Muscle of leg (tissue), 3 donors: ENCODE measurements at regions not wholly inside any gene's neighbourhood (a gene's known extent, or its start where the extent isn't known, plus 50 kb on each side); places are given as distances from the start of the nearest gene placed in this dataset.

Experiments used
- DNase-seq: peaks from one replicate; pipeline ENCODE4 v3.0.0; 2013
- H3K27ac ChIP-seq: one replicate; pipeline ENCODE4 v1.5.1; 2013; ENCODE audit warnings: mild to moderate bottlenecking, low read length, control low read depth
- H3K27me3 ChIP-seq: one replicate; pipeline ENCODE4 v1.6.1; 2013; ENCODE audit warnings: low read length; ENCODE audit not compliant: control insufficient read depth, insufficient read depth
- H3K36me3 ChIP-seq: one replicate; pipeline ENCODE4 v1.6.1; 2013; ENCODE audit warnings: low read length; ENCODE audit not compliant: control insufficient read depth, insufficient read depth
- H3K4me1 ChIP-seq: one replicate; pipeline ENCODE4 v1.6.1; 2013; ENCODE audit warnings: low read length; ENCODE audit not compliant: control insufficient read depth, insufficient read depth
- H3K4me3 ChIP-seq: one replicate; pipeline ENCODE4 v1.5.1; 2013; ENCODE audit warnings: low read length, control low read depth
- H3K9me3 ChIP-seq: replicated peaks from 2 replicates; pipeline ENCODE4 v1.6.1; 2013; ENCODE audit warnings: low read depth, low read length; ENCODE audit not compliant: control insufficient read depth
- WGBS: methylation state at CpG from one replicate; pipeline ENCODE4 v1.1.5; 2013; ENCODE audit warnings: missing lambda C conversion rate; ENCODE audit not compliant: insufficient coverage; 5-methylcytosine and 5-hydroxymethylcytosine counted together

DNA sequence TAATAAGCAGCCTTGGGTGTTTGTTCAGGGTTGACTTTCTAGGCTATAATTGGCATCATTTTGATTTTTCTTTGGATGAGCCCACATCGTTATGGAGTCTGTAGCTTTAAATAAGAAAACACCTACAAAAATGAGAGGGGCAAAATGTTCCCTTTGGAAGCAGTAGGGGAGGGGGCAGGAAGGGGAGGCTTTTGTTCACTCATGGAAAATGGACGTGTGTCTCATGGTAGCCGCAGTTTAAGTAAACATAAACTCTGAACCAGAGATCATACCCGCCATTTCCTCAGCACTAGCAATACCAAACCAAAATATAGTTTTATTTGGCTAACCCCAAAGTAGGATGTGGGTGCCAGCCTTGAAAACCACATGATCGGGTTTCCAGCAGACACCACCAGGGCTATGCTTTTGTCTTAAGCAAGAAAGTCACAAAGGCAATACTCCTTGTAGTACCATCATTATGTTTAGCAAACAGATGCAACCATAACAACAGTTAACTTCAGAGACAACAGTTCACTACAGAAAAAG is 572.5 kb upstream of the JAG1 start:
- Histone ChIP-seq H3K9me3 (no peaks in the 10 kb centered on the region), H3K27ac (no peak overlapping the region), H3K36me3 (no peaks in the 10 kb centered on the region), H3K4me1 (peaks cover 2% of the 10 kb centered on the region), H3K4me3 (no peak overlapping the region), H3K27me3 (no peaks in the 10 kb centered on the region)
- WGBS: 100% methylated on average over 1 of the region's 5 CpGs
- DNase-seq: no peak

DNA sequence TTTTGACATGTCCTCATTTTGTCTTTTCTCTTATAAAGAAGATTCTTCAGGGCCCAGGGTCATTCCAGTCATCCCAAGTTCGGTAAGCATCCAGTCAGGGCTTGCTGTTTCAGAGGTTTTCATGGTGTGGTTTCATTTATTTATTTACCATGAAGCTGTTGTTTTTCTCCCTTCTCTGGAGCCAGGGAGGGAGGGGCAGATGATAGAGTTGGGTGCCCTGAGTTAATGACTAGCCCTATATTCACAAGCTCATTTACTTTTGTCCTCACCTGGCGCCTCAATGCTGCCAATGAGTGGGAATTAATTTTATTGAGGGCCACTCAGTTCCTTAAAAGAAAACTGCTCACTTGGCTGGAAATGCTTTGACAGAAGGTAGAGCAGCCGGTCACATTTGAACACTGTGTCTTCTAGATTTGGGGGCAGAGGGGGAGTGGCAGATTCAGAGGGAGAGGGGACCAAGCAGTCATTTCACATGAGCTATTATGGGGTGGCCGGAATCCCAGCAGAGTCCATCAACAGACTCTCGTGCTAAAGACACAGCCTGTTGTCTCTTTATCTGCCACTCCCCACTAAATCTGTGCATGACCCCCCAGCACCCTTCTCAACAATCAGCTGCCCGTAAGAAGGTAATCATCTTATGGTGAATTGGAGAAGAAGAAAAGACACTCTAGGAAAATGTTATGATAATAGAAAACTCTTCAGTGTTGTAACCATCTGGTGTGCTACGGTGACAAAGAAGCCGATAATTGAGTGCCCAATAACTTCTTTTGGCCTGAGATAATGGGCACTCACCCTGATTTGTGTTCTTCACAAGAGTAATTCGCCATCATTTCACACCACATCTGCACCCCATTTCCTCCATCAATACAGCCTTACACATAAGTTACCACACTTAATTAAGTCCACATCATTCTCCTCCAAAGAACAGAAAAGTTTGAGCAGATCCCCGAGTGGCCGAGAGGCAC is 573.5 kb upstream of the JAG1 start:
- Histone ChIP-seq H3K27me3 (no peaks in the 10 kb centered on the region), H3K4me3 (no peak overlapping the region), H3K27ac (no peak overlapping the region), H3K36me3 (no peaks in the 10 kb centered on the region), H3K9me3 (no peaks in the 10 kb centered on the region), H3K4me1 (peaks cover 2% of the 10 kb centered on the region)
- WGBS: 66% methylated on average over 6 of the region's 11 CpGs
- DNase-seq: no peak

DNA sequence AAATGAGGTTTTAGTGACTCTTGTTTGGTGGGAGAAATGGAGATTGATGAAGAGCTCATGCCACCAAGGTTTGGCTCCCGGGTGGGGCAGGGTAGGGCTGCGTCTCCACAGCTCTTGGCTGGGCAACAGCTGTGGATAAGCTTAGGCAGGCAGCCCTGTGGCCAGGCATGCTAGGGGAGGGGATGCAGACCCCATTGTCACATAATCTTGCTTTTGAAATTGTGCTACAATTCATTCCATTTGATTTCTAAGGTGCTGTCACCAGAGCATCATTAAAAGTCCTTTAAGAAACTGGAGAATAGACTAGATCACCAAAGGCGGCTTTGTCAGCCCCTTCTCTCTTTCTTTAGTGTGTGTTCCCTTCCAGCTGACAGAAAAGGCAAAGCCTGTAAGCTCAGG is 574.2 kb upstream of the JAG1 start:
- no peak for DNase-seq
- Histone ChIP-seq H3K9me3 (no peaks in the 10 kb centered on the region), H3K36me3 (no peaks in the 10 kb centered on the region), H3K4me1 (peaks cover 2% of the 10 kb centered on the region), H3K27me3 (no peaks in the 10 kb centered on the region), H3K27ac (no peak overlapping the region), H3K4me3 (no peak overlapping the region)
- WGBS: 100% methylated on average over 1 of the region's 3 CpGs

- Histone ChIP-seq H3K4me3 (no peak overlapping the region), H3K36me3 (no peaks in the 10 kb centered on the region), H3K27ac (no peak overlapping the region), H3K27me3 (no peaks in the 10 kb centered on the region), H3K4me1 (peaks cover 2% of the 10 kb centered on the region), H3K9me3 (no peaks in the 10 kb centered on the region)
- DNase-seq: no peak
- 17% methylated on average over 1 of the region's 9 CpGs for whole genome bisulfite sequencing
Observed at GRCh38 chr20:11248687-11249638, 575.2 kb upstream of the JAG1 start.

GRCh38 chr20:11249683-11250082 is 575.9 kb upstream of the JAG1 start:
- Histone ChIP-seq H3K36me3 (no peaks in the 10 kb centered on the region), H3K27ac (no peak overlapping the region), H3K27me3 (no peaks in the 10 kb centered on the region), H3K4me1 (peaks cover 2% of the 10 kb centered on the region), H3K4me3 (no peak overlapping the region), H3K9me3 (no peaks in the 10 kb centered on the region)
- DNase-seq: no peak
- 81% methylated on average over 2 of the region's 2 CpGs for WGBS

GRCh38 chr20:11252447-11252846 is 578.6 kb upstream of the JAG1 start:
- no CpG with 5 or more reads among the region's 1 CpG for WGBS
- no peak for DNase-seq
- H3K27me3 ChIP-seq: no peaks in the 10 kb centered on the region
- no peaks in the 10 kb centered on the region for H3K36me3 ChIP-seq
- H3K27ac ChIP-seq: no peak overlapping the region
- no peaks in the 10 kb centered on the region for H3K9me3 ChIP-seq
- H3K4me1 ChIP-seq: peaks cover 2% of the 10 kb centered on the region
- no peak overlapping the region for H3K4me3 ChIP-seq

- Histone ChIP-seq H3K4me3 (no peak overlapping the region), H3K27me3 (no peaks in the 10 kb centered on the region), H3K36me3 (no peaks in the 10 kb centered on the region), H3K4me1 (no peaks in the 10 kb centered on the region), H3K9me3 (no peaks in the 10 kb centered on the region), H3K27ac (no peak overlapping the region)
- no CpG with 5 or more reads among the region's 1 CpG for WGBS
- DNase-seq: no peak
Observed at GRCh38 chr20:11255455-11255854, 581.7 kb upstream of the JAG1 start.

DNA sequence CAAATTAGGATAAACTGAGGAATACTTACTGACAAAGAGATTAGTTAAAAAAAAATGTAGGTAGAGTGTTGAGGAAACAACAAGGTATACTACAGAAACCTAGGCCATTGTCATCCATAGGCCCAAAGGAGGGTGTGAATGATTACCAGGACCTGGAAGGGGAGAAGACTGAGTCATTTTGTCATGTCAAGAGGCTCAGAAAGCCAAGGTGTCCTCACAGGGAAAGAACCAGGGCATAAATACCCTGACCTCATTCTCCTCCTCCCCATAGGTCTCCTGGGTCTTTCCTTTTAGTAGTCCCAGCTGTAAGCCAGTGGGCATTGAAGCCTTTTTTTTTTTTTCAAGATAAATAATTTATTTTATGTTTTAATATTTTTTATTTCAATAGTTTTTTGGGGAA is 582.1 kb upstream of the JAG1 start:
- no peak for DNase-seq
- Histone ChIP-seq H3K27ac (no peak overlapping the region), H3K27me3 (no peaks in the 10 kb centered on the region)

GRCh38 chr20:11260611-11261010 is 586.8 kb upstream of the JAG1 start:
- no peak overlapping the region for H3K4me3 ChIP-seq
- H3K9me3 ChIP-seq: no peaks in the 10 kb centered on the region
- 100% methylated on average over 2 of the region's 3 CpGs for WGBS
- no peak overlapping the region for H3K27ac ChIP-seq
- no peaks in the 10 kb centered on the region for H3K27me3 ChIP-seq
- no peaks in the 10 kb centered on the region for H3K36me3 ChIP-seq
- no peaks in the 10 kb centered on the region for H3K4me1 ChIP-seq
- DNase-seq: no peak

More for the DNA sequence above, 582.1 kb upstream of the JAG1 start:
- Histone ChIP-seq H3K4me1 (no peaks in the 10 kb centered on the region), H3K4me3 (no peak overlapping the region), H3K9me3 (no peaks in the 10 kb centered on the region), H3K36me3 (no peaks in the 10 kb centered on the region)

DNA sequence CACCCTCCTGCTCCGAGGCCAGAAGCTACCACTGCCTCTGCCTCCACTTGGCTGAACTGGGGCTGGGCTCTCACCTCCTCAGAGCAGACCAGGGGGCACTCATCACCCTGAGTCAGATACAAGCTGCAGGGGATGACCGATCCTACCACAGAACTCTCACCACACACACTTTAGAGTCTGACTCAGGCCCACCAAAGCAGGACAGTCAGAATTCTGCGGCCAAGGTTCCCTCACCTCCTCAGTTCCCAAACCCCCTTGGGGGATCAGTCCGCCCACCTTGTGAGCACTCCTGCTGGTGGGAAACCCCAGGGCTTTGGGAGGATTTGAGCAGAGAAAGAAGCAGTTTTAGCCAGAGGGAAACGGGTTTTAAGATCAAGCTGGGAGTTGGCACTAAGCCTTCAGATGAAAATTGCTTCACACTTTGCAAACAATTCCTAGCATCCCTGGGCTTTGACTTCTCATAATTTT is 587.8 kb upstream of the JAG1 start:
- Histone ChIP-seq H3K4me3 (no peak overlapping the region), H3K27me3 (no peaks in the 10 kb centered on the region), H3K36me3 (no peaks in the 10 kb centered on the region), H3K27ac (no peak overlapping the region), H3K4me1 (no peaks in the 10 kb centered on the region), H3K9me3 (no peaks in the 10 kb centered on the region)
- DNase-seq: no peak
- 59% methylated on average over 3 of the region's 5 CpGs for WGBS
